Liver (tissue), 8 donors: ENCODE measurements at regions not wholly inside any gene's neighbourhood (a gene's known extent, or its start where the extent isn't known, plus 50 kb on each side); places are given as distances from the start of the nearest gene placed in this dataset.

Experiments used
- DNase-seq: peaks from one replicate; pipeline ENCODE4 v3.0.0-alpha.2; 2017; ENCODE audit warnings: low spot score
- H3K27ac ChIP-seq, 2 donors: one replicate each; pipeline ENCODE4 v1.7.0; 2013; ENCODE audit warnings: inconsistent platforms in 2 of 2, low read length in 2 of 2, control low read depth in 1 of 2, low read depth in 1 of 2, mild to moderate bottlenecking in 1 of 2
- H3K27me3 ChIP-seq, 4 donors: one replicate each; pipeline versions ENCODE4 v1.6.1 to v1.7.0; 2013; ENCODE audit warnings: low read length in 3 of 4, inconsistent platforms in 1 of 4, mild to moderate bottlenecking in 1 of 4, moderate library complexity in 1 of 4; ENCODE audit not compliant: control insufficient read depth in 4 of 4, insufficient read depth in 4 of 4
- H3K36me3 ChIP-seq, 4 donors: one replicate each; pipeline versions ENCODE4 v1.6.1 to v1.7.0; 2013; ENCODE audit warnings: low read length in 3 of 4, mild to moderate bottlenecking in 3 of 4, low read depth in 1 of 4, moderate library complexity in 1 of 4; ENCODE audit not compliant: control insufficient read depth in 4 of 4, insufficient read depth in 3 of 4
- H3K4me1 ChIP-seq, 4 donors: one replicate each; pipeline versions ENCODE4 v1.6.1 to v1.7.0; 2013; ENCODE audit warnings: low read length in 3 of 4, mild to moderate bottlenecking in 3 of 4, moderate library complexity in 1 of 4; ENCODE audit not compliant: control insufficient read depth in 4 of 4, insufficient read depth in 4 of 4
- H3K4me3 ChIP-seq, 3 donors: one replicate each; pipeline versions ENCODE4 v1.6.1 to v1.7.0; 2013; ENCODE audit warnings: low read length in 3 of 3, control low read depth in 1 of 3, low read depth in 1 of 3, mild to moderate bottlenecking in 1 of 3
- H3K9ac ChIP-seq, 2 donors: one replicate each; pipeline ENCODE4 v1.7.0; 2013; ENCODE audit warnings: low read length in 2 of 2, mild to moderate bottlenecking in 2 of 2, moderate library complexity in 2 of 2, control low read depth in 1 of 2, low read depth in 1 of 2
- H3K9me3 ChIP-seq, 4 donors: one replicate each; pipeline versions ENCODE4 v1.6.1 to v1.7.0; 2013; ENCODE audit warnings: low read length in 3 of 4; ENCODE audit not compliant: control insufficient read depth in 4 of 4
- ATF3 ChIP-seq: IDR thresholded peaks from 2 replicates; pipeline ENCODE4 v1.6.1; 2016; ENCODE audit warnings: antibody characterized with exemption
- CTCF ChIP-seq: fragments of 150-350 bp; IDR thresholded peaks from 2 replicates; pipeline ENCODE4 v1.5.1; 2017; ENCODE audit warnings: improper control_type of control experiment, low read depth, low read length; ENCODE audit not compliant: missing input control
- FOXA1 ChIP-seq: IDR thresholded peaks from 2 replicates; pipeline ENCODE4 v1.6.1; 2016; ENCODE audit warnings: antibody characterized with exemption
- FOXA2 ChIP-seq: IDR thresholded peaks from 2 replicates; pipeline ENCODE4 v1.6.1; 2016; ENCODE audit warnings: antibody characterized with exemption
- GABPA ChIP-seq, 2 donors: IDR thresholded peaks in 1 of 2; conservative IDR thresholded peaks in 1 of 2; 2 replicates each; pipeline ENCODE4 v1.6.1; 2016; ENCODE audit warnings: antibody characterized with exemption in 2 of 2, mild to moderate bottlenecking in 1 of 2, moderate library complexity in 1 of 2
- HNF4G ChIP-seq: IDR thresholded peaks from 2 replicates; pipeline ENCODE4 v1.6.1; 2016; ENCODE audit warnings: antibody characterized with exemption
- JUND ChIP-seq, 2 donors: IDR thresholded peaks; 2 replicates each; pipeline ENCODE4 v1.6.1; 2016; ENCODE audit warnings: antibody characterized with exemption in 2 of 2
- MAX ChIP-seq: IDR thresholded peaks from 2 replicates; pipeline ENCODE4 v1.6.1; 2016; ENCODE audit warnings: antibody characterized with exemption
- NR2F2 ChIP-seq: IDR thresholded peaks from 2 replicates; pipeline ENCODE4 v1.6.1; 2016; ENCODE audit warnings: antibody characterized with exemption
- RAD21 ChIP-seq, 2 donors: IDR thresholded peaks; 2 replicates each; pipeline ENCODE4 v1.6.1; 2016; ENCODE audit warnings: antibody characterized with exemption in 2 of 2, mild to moderate bottlenecking in 2 of 2
- REST ChIP-seq: IDR thresholded peaks from 2 replicates; pipeline ENCODE4 v1.6.1; 2016; ENCODE audit warnings: antibody characterized with exemption, mild to moderate bottlenecking
- RXRA ChIP-seq, 2 donors: IDR thresholded peaks; 2 replicates each; pipeline ENCODE4 v1.6.1; 2017 to 2018; ENCODE audit warnings: antibody characterized with exemption in 2 of 2, mild to moderate bottlenecking in 1 of 2
- SP1 ChIP-seq: IDR thresholded peaks from 2 replicates; pipeline ENCODE4 v1.6.1; 2018; ENCODE audit warnings: antibody characterized with exemption, mild to moderate bottlenecking
- TAF1 ChIP-seq: conservative IDR thresholded peaks from 2 replicates; pipeline ENCODE4 v1.6.1; 2016; ENCODE audit warnings: antibody characterized with exemption, mild to moderate bottlenecking
- YY1 ChIP-seq: IDR thresholded peaks from 2 replicates; pipeline ENCODE4 v1.6.1; 2016; ENCODE audit warnings: antibody characterized with exemption, mild to moderate bottlenecking
- WGBS: extraction: QIAGEN DNeasy Blood & Tissue Kit; methylation state at CpG from one replicate; pipeline ENCODE4 v1.1.7; 2013; 5-methylcytosine and 5-hydroxymethylcytosine counted together
- donor health status: healthy.
- donor health status: healthy.
- donor health status: healthy.
- donor health status: healthy.
- donor health status: healthy.

GRCh38 chr1:162930532-162930931, 69.6 kb upstream of the CCDC190 start:
- Histone ChIP-seq H3K4me1 (no peaks in the 10 kb centered on the region), H3K27ac (no peak overlapping the region), H3K9me3 (no peaks in the 10 kb centered on the region), H3K9ac (no peak overlapping the region), H3K4me3 (no peak overlapping the region), H3K27me3 (no peaks in the 10 kb centered on the region), H3K36me3 (no peaks in the 10 kb centered on the region)
- TF ChIP-seq RAD21 (IDR thresholded peaks at IDR 0.05) (no peak), TAF1 (no peak), ATF3 (no peak), FOXA1 (no peak), HNF4G (no peak), YY1 (no peak), NR2F2 (no peak), JUND (IDR thresholded peaks at IDR 0.05) (no peak), MAX (no peak), CTCF (no peak), FOXA2 (no peak), RXRA (IDR thresholded peaks at IDR 0.05) (no peak)
- DNase-seq: no peak

GRCh38 chr1:162929177-162929576, 68.2 kb upstream of the CCDC190 start:
- Histone ChIP-seq H3K9ac (no peak overlapping the region), H3K27ac (no peak overlapping the region), H3K4me1 (no peaks in the 10 kb centered on the region), H3K36me3 (no peaks in the 10 kb centered on the region), H3K4me3 (no peak overlapping the region), H3K9me3 (no peaks in the 10 kb centered on the region), H3K27me3 (no peaks in the 10 kb centered on the region)
- DNase-seq: no peak
- 67% methylated on average over 3 of the region's 3 CpGs for WGBS
- TF ChIP-seq GABPA (IDR thresholded peaks at IDR 0.05 in 1 of 2, conservative IDR thresholded peaks at IDR 0.05 in 1 of 2): no peak
- TF ChIP-seq SP1: no peak
- no peak for TF ChIP-seq REST
- TF ChIP-seq ATF3: no peak
